H1 (cell line): ENCODE measurements at regions not wholly inside any gene's neighbourhood (a gene's known extent, or its start where the extent isn't known, plus 50 kb on each side); places are given as distances from the start of the nearest gene placed in this dataset.

Experiments used
- CTCF ChIA-PET: fragments of 300-600 bp; sonication (Branson Sonifier 250); formaldehyde crosslinking; loops from one replicate; lab custom pipeline; 2021; ENCODE audit not compliant: partially characterized antibody; lab: Charles Lee
- POLR2A ChIA-PET: fragments of 300-600 bp; sonication (Branson Sonifier 250); formaldehyde crosslinking; loops from one replicate; lab custom pipeline; 2021; ENCODE audit warnings: inconsistent platforms; ENCODE audit not compliant: partially characterized antibody; lab: Charles Lee
- DNase-seq, 2 experiments: peaks; one replicate each; pipeline versions ENCODE4 v3.0.0 to v3.0.0-alpha.2; 2010 to 2022; ENCODE audit warnings: low spot score in 2 of 2, low read depth in 1 of 2, mixed read lengths in 1 of 2
- FAIRE-seq: peaks from 2 replicates; lab custom pipeline; 2011; peaks lifted over from hg19 to GRCh38; lab: Jason Lieb, UNC
- H2AFZ ChIP-seq: 2 replicates; pipeline ENCODE4 v1.8.1; 2012; ENCODE audit warnings: low read length, inconsistent platforms
- H2AK5ac ChIP-seq: 2 replicates; pipeline ENCODE4 v1.6.1; 2013; ENCODE audit warnings: low read depth, low read length
- H2BK120ac ChIP-seq: replicated peaks from 2 replicates; pipeline ENCODE3; 2013; ENCODE audit warnings: low read depth, low read length, inconsistent platforms
- H2BK12ac ChIP-seq: 2 replicates; pipeline ENCODE4 v1.6.1; 2013; ENCODE audit warnings: low read depth, low read length
- H2BK15ac ChIP-seq: 2 replicates; pipeline ENCODE4 v1.6.1; 2013; ENCODE audit warnings: low read length
- H2BK20ac ChIP-seq: 2 replicates; pipeline ENCODE4 v1.6.1; 2013; ENCODE audit warnings: low read length
- H2BK5ac ChIP-seq: 2 replicates; pipeline ENCODE4 v1.6.1; 2013; ENCODE audit warnings: low read depth, low read length
- H3K14ac ChIP-seq: 2 replicates; pipeline ENCODE4 v1.6.1; 2013; ENCODE audit warnings: inconsistent platforms; ENCODE audit not compliant: insufficient read length
- H3K18ac ChIP-seq: 2 replicates; pipeline ENCODE4 v1.6.1; 2013; ENCODE audit warnings: low read length; ENCODE audit errors: extremely low read depth
- H3K23ac ChIP-seq: 2 replicates; pipeline ENCODE4 v1.6.1; 2013; ENCODE audit warnings: inconsistent platforms; ENCODE audit not compliant: insufficient read length
- H3K23me2 ChIP-seq: 2 replicates; pipeline ENCODE4 v1.6.1; 2013; ENCODE audit warnings: low read depth, low read length
- H3K27ac ChIP-seq: 2 replicates; pipeline ENCODE4 v1.6.1; 2011; ENCODE audit warnings: low read depth, low read length, inconsistent platforms
- H3K27me3 ChIP-seq, 4 experiments: replicated peaks in 1 of 4; 1 replicate in 1 of 4; 2 replicates in 3 of 4; pipeline versions ENCODE4 v1.6.1 to v1.8.1; 2011 to 2013; ENCODE audit warnings: low read length in 3 of 4, mild to moderate bottlenecking in 3 of 4, inconsistent platforms in 2 of 4, mixed read lengths in 2 of 4, moderate library complexity in 1 of 4; ENCODE audit not compliant: control insufficient read depth in 3 of 4, insufficient read depth in 3 of 4; ENCODE audit errors: extremely low read depth in 1 of 4
- H3K36me3 ChIP-seq, 4 experiments: 2 replicates each; pipeline versions ENCODE4 v1.6.1 to v1.8.1; 2011 to 2013; ENCODE audit warnings: mild to moderate bottlenecking in 4 of 4, low read length in 3 of 4, moderate library complexity in 2 of 4, control low read depth in 1 of 4, inconsistent platforms in 1 of 4; ENCODE audit not compliant: insufficient read depth in 4 of 4, control insufficient read depth in 2 of 4
- H3K4ac ChIP-seq: replicated peaks from 2 replicates; pipeline ENCODE3; 2013; ENCODE audit warnings: low read length, low read depth, mixed read lengths, inconsistent platforms; ENCODE audit not compliant: insufficient read length
- H3K4me1 ChIP-seq, 4 experiments: replicated peaks in 1 of 4; 1 replicate in 1 of 4; 2 replicates in 3 of 4; pipeline versions ENCODE4 v1.6.1 to v1.8.1; 2011 to 2013; ENCODE audit warnings: low read length in 3 of 4, inconsistent platforms in 2 of 4, mixed read lengths in 1 of 4; ENCODE audit not compliant: insufficient read depth in 4 of 4, control insufficient read depth in 3 of 4
- H3K4me2 ChIP-seq, 2 experiments: 2 replicates each; pipeline versions ENCODE4 v1.6.1 to v1.8.1; 2011 to 2013; ENCODE audit warnings: low read depth in 2 of 2, low read length in 2 of 2, control low read depth in 1 of 2, inconsistent platforms in 1 of 2, mild to moderate bottlenecking in 1 of 2; ENCODE audit not compliant: insufficient read depth in 1 of 2
- H3K4me3 ChIP-seq, 4 experiments: fragments of 200-600, 300-600 bp in 1 of 4; sonication (generic), shearing (Covaris generic), sonication (Bioruptor Twin) in 1 of 4; 2 replicates each; pipeline versions ENCODE4 v1.5.1 to v1.8.1; 2011 to 2016; ENCODE audit warnings: low read length in 4 of 4, low read depth in 3 of 4, control low read depth in 2 of 4, inconsistent platforms in 2 of 4, mild to moderate bottlenecking in 2 of 4, mixed read lengths in 1 of 4, moderate library complexity in 1 of 4; ENCODE audit not compliant: insufficient read depth in 2 of 4; ENCODE audit errors: extremely low read depth in 1 of 4
- H3K56ac ChIP-seq: replicated peaks from 2 replicates; pipeline ENCODE3; 2013; ENCODE audit warnings: low read depth, mild to moderate bottlenecking, mixed read lengths, low read length, inconsistent platforms; ENCODE audit not compliant: insufficient read length
- H3K79me1 ChIP-seq: 2 replicates; pipeline ENCODE4 v1.6.1; 2013; ENCODE audit warnings: low read depth, low read length, control low read depth
- H3K79me2 ChIP-seq, 2 experiments: 2 replicates each; pipeline versions ENCODE4 v1.6.1 to v1.8.1; 2012 to 2013; ENCODE audit warnings: low read length in 2 of 2, mild to moderate bottlenecking in 2 of 2, inconsistent platforms in 1 of 2; ENCODE audit not compliant: insufficient read depth in 2 of 2, control insufficient read depth in 1 of 2
- H3K9ac ChIP-seq, 4 experiments: replicated peaks in 1 of 4; 1 replicate in 1 of 4; 2 replicates in 3 of 4; pipeline versions ENCODE4 v1.6.1 to v1.8.1; 2011 to 2013; ENCODE audit warnings: low read depth in 3 of 4, low read length in 3 of 4, control low read depth in 2 of 4, mild to moderate bottlenecking in 2 of 4, moderate library complexity in 2 of 4, inconsistent platforms in 1 of 4; ENCODE audit errors: extremely low read depth in 1 of 4
- H3K9me3 ChIP-seq, 2 experiments: 2 replicates each; pipeline versions ENCODE4 v1.6.1 to v1.8.1; 2012 to 2013; ENCODE audit warnings: mild to moderate bottlenecking in 2 of 2, moderate library complexity in 2 of 2, control low read depth in 1 of 2, inconsistent platforms in 1 of 2, low read depth in 1 of 2, low read length in 1 of 2, mixed read lengths in 1 of 2; ENCODE audit not compliant: insufficient read depth in 2 of 2
- H4K20me1 ChIP-seq, 2 experiments: replicated peaks in 1 of 2; 2 replicates each; pipeline versions ENCODE3 to v1.8.1; 2011 to 2013; ENCODE audit warnings: inconsistent platforms in 2 of 2, low read length in 2 of 2, mild to moderate bottlenecking in 1 of 2; ENCODE audit not compliant: insufficient read depth in 2 of 2, control insufficient read depth in 1 of 2
- H4K5ac ChIP-seq: 2 replicates; pipeline ENCODE4 v1.6.1; 2013; ENCODE audit warnings: low read length, low read depth, mixed read lengths, inconsistent platforms; ENCODE audit not compliant: insufficient read length
- H4K8ac ChIP-seq: 2 replicates; pipeline ENCODE4 v1.8.0; 2013; ENCODE audit warnings: mild to moderate bottlenecking, moderate library complexity, low read length, inconsistent platforms; ENCODE audit not compliant: insufficient read depth; ENCODE audit errors: extremely low read depth
- H4K91ac ChIP-seq: replicated peaks from 2 replicates; pipeline ENCODE3; 2013; ENCODE audit warnings: low read length, mixed read lengths, inconsistent platforms; ENCODE audit not compliant: insufficient read length
- BRCA1 ChIP-seq: IDR thresholded peaks from 2 replicates; pipeline ENCODE4 v1.6.1; 2012; ENCODE audit warnings: low read depth, low read length, improper control_type of control experiment
- CBX5 ChIP-seq: fragments of 300-800, 300-1000 bp; sonication (generic); IDR thresholded peaks from 2 replicates; pipeline ENCODE4 v1.7.1; 2016; ENCODE audit warnings: antibody characterized with exemption, low read length, low read depth
- EZH2 ChIP-seq: fragments of 200-600 bp; sonication (generic); IDR thresholded peaks from 2 replicates; pipeline ENCODE4 v1.7.1; 2012; ENCODE audit warnings: low read depth, mild to moderate bottlenecking, moderate library complexity, low read length, inconsistent platforms; ENCODE audit not compliant: severe bottlenecking
- HDAC2 ChIP-seq, 2 experiments: fragments of 300-600 bp in 1 of 2; sonication (generic) in 1 of 2; IDR thresholded peaks; 2 replicates each; pipeline ENCODE4 v1.6.1; 2011 to 2012; ENCODE audit warnings: low read depth in 2 of 2, low read length in 2 of 2, mild to moderate bottlenecking in 2 of 2, moderate library complexity in 2 of 2, borderline replicate concordance in 1 of 2, inconsistent platforms in 1 of 2
- MAFK ChIP-seq: IDR thresholded peaks from 2 replicates; pipeline ENCODE4 v1.6.1; 2012; ENCODE audit warnings: low read depth, mild to moderate bottlenecking, improper control_type of control experiment, low read length
- NRF1 ChIP-seq: IDR thresholded peaks from 2 replicates; pipeline ENCODE4 v1.6.1; 2011; ENCODE audit warnings: mild to moderate bottlenecking, low read depth, low read length, improper control_type of control experiment
- RAD21 ChIP-seq, 2 experiments: IDR thresholded peaks in 1 of 2; conservative IDR thresholded peaks in 1 of 2; 2 replicates each; pipeline ENCODE4 v1.6.1; 2011; ENCODE audit warnings: low read depth in 2 of 2, low read length in 2 of 2, improper control_type of control experiment in 1 of 2, inconsistent platforms in 1 of 2, mild to moderate bottlenecking in 1 of 2, moderate library complexity in 1 of 2
- RXRA ChIP-seq: IDR thresholded peaks from 2 replicates; pipeline ENCODE4 v1.6.1; 2011; ENCODE audit warnings: low read depth, mild to moderate bottlenecking, low read length, moderate library complexity; ENCODE audit not compliant: insufficient read depth
- SIN3A ChIP-seq, 2 experiments: IDR thresholded peaks in 1 of 2; conservative IDR thresholded peaks in 1 of 2; 2 replicates each; pipeline ENCODE4 v1.6.1; 2011 to 2012; ENCODE audit warnings: low read length in 2 of 2, improper control_type of control experiment in 1 of 2, low read depth in 1 of 2, mild to moderate bottlenecking in 1 of 2
- SIRT6 ChIP-seq: IDR thresholded peaks from one replicate; pipeline ENCODE4 v1.7.1; 2012; ENCODE audit warnings: low read length, inconsistent platforms
- SIX5 ChIP-seq: IDR thresholded peaks from 2 replicates; pipeline ENCODE4 v1.6.1; 2011; ENCODE audit warnings: mild to moderate bottlenecking, low read depth, low read length
- SP1 ChIP-seq: IDR thresholded peaks from 2 replicates; pipeline ENCODE4 v1.6.1; 2011; ENCODE audit warnings: low read depth, low read length
- SP4 ChIP-seq: IDR thresholded peaks from 2 replicates; pipeline ENCODE4 v1.6.1; 2012; ENCODE audit warnings: low read length, inconsistent platforms
- TAF1 ChIP-seq: IDR thresholded peaks from 2 replicates; pipeline ENCODE4 v1.6.1; 2011; ENCODE audit warnings: mild to moderate bottlenecking, low read depth, low read length
- TEAD4 ChIP-seq: IDR thresholded peaks from 2 replicates; pipeline ENCODE4 v1.6.1; 2012; ENCODE audit warnings: low read depth, low read length, inconsistent platforms, mixed read lengths
- WGBS, 2 experiments: shearing (Covaris generic) in 1 of 2; methylation state at CpG; one replicate each; pipeline versions ENCODE4 v1.1.6 to v1.1.7; 2013 to 2015; ENCODE audit warnings: low lambda C conversion rate in 2 of 2, mixed read lengths in 2 of 2, inconsistent platforms in 1 of 2, low coverage in 1 of 2, missing lambda C conversion rate in 1 of 2; ENCODE audit not compliant: insufficient replicate concordance in 2 of 2, insufficient coverage in 1 of 2, insufficient read length in 1 of 2; ENCODE audit errors: extremely low coverage in 1 of 2, missing lambda C conversion rate in 1 of 2; 5-methylcytosine and 5-hydroxymethylcytosine counted together

DNA sequence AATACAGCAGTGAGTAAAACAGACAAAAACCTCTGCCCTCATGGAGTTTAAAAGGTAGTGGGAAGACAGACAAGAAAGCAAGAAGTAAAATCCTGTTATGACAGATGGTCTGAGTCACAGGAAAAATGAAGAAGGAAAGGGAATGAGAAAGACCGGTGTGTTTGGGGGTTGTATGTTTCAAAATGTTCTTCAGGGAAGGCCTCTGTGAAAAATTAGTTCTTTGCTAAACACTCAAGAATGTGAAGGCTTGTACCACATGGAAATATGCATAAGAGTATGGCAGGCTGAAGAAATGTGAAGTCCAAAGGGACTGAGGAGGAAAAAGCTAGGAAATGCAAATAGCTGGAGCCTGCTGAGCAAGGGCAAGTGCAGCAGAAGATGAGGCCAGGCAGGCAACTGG is 315.9 kb upstream of the SEMA3A start:
- no peak overlapping the region for H2BK20ac ChIP-seq
- no peak overlapping the region for H2AK5ac ChIP-seq
- H3K4me1 ChIP-seq, result no peaks in the 10 kb centered on the region; a peak in 1 of 7 replicates
- no peak overlapping the region for H2AFZ ChIP-seq
- no peaks in the 10 kb centered on the region for H3K9me3 ChIP-seq
- no peak overlapping the region for H3K4me2 ChIP-seq
- no peak overlapping the region for H2BK5ac ChIP-seq
- DNase-seq, result no peak
- H2BK12ac ChIP-seq, result no peak overlapping the region
- H2BK15ac ChIP-seq, result no peak overlapping the region
- no peaks in the 10 kb centered on the region for H3K36me3 ChIP-seq
- no peak overlapping the region for H2BK120ac ChIP-seq
- no peak overlapping the region for H3K56ac ChIP-seq
- no peak overlapping the region for H3K14ac ChIP-seq
- no peaks in the 10 kb centered on the region for H3K27me3 ChIP-seq
- no peaks in the 10 kb centered on the region for H3K79me2 ChIP-seq
- no peaks in the 10 kb centered on the region for H3K23me2 ChIP-seq
- no peak overlapping the region for H3K23ac ChIP-seq
- CTCF ChIA-PET, result interaction anchor here (0.6 kb wide), 1 partner anchor 575 kb away, joined by 4 read pairs; no protein-coding TSS in a partner anchor
- no peak overlapping the region for H4K91ac ChIP-seq
- no peak overlapping the region for H3K4ac ChIP-seq
- no peak overlapping the region for H3K27ac ChIP-seq
- no peak overlapping the region for H4K8ac ChIP-seq
- H4K5ac ChIP-seq, result no peak overlapping the region
- no peaks in the 10 kb centered on the region for H4K20me1 ChIP-seq
- H3K79me1 ChIP-seq, result no peaks in the 10 kb centered on the region
- POLR2A ChIA-PET, result no interaction called here
- no peak overlapping the region for H3K9ac ChIP-seq
- no peak for FAIRE-seq
- whole genome bisulfite sequencing, 2 experiments, result 93% methylated on average over 1 of the region's 1 CpG; no CpG with 5 or more reads in 1 of the 2 experiments
- H3K18ac ChIP-seq, result no peak overlapping the region
- no peak overlapping the region for H3K4me3 ChIP-seq
- no peak for TF ChIP-seq NRF1
- TF ChIP-seq RXRA, result no peak
- no peak for TF ChIP-seq SP1
- no peak for TF ChIP-seq CBX5
- no peak for TF ChIP-seq SP4
- TF ChIP-seq SIRT6, result no peak
- no peak for TF ChIP-seq RAD21 (IDR thresholded peaks at IDR 0.05 in 1 of 2, conservative IDR thresholded peaks at IDR 0.05 in 1 of 2; ENCODE audit: low read depth in 2 of 2, low read length in 2 of 2)
- TF ChIP-seq BRCA1, result no peak
- TF ChIP-seq EZH2, result no peak
- TF ChIP-seq SIN3A (conservative IDR thresholded peaks at IDR 0.05 in 1 of 2, IDR thresholded peaks at IDR 0.05 in 1 of 2; ENCODE audit: low read depth in 1 of 2, low read length in 2 of 2), result no peak
- TF ChIP-seq SIX5, result no peak
- no peak for TF ChIP-seq HDAC2 (IDR thresholded peaks at IDR 0.05; ENCODE audit: borderline replicate concordance in 1 of 2, low read depth in 2 of 2, low read length in 2 of 2)
- no peak for TF ChIP-seq TEAD4
- no peak for TF ChIP-seq TAF1
- no peak for TF ChIP-seq MAFK
